Right cardiac atrium (tissue), 5 donors: ENCODE measurements at regions not wholly inside any gene's neighbourhood (a gene's known extent, or its start where the extent isn't known, plus 50 kb on each side); places are given as distances from the start of the nearest gene placed in this dataset.

Source experiments
- ATAC-seq, 2 donors: fragments of 200-7000 bp; cut with Tn5 transposase; one replicate each; pipeline versions ENCODE4 v1.8.0 to v1.9.1; 2020; ENCODE audit warnings: moderate library complexity in 2 of 2, mild to moderate bottlenecking in 1 of 2
- DNase-seq, 3 donors: peaks; one replicate each; pipeline ENCODE4 v3.0.0-alpha.2; 2020
- H3K27ac ChIP-seq: one replicate; pipeline ENCODE4 v1.5.1; 2013; ENCODE audit warnings: mild to moderate bottlenecking, low read length, control low read depth, moderate library complexity
- H3K27me3 ChIP-seq: one replicate; pipeline ENCODE4 v1.6.1; 2013; ENCODE audit not compliant: control insufficient read depth, insufficient read depth
- H3K4me1 ChIP-seq: one replicate; pipeline ENCODE4 v1.6.1; 2013; ENCODE audit warnings: low read length; ENCODE audit not compliant: control insufficient read depth, insufficient read depth
- H3K4me3 ChIP-seq: one replicate; pipeline ENCODE4 v1.5.1; 2013; ENCODE audit warnings: low read length, control low read depth
- H3K9me3 ChIP-seq: one replicate; pipeline ENCODE4 v1.6.1; 2013; ENCODE audit warnings: low read length; ENCODE audit not compliant: control insufficient read depth
- WGBS: extraction: QIAGEN DNeasy Blood & Tissue Kit; methylation state at CpG from one replicate; pipeline ENCODE4 v1.1.7; 2013; 5-methylcytosine and 5-hydroxymethylcytosine counted together
- intact Hi-C, 4 donors: fragments of 100-400 bp; cut with DNase I; formaldehyde crosslinking; loops; one replicate each; pipeline versions ENCODE4 v1.11.0 to v1.14.0; 2022 to 2023
- donor health status: healthy with polysubstance abuse.
- donor health status: DM: no; HTN: yes; CAD: no.
- donor health status: DM: no; HTN: no; CAD: no.
- donor health status: DM: no; HTN: yes; CAD: no; lungs with severe emphysema.
- donor health status: DM: yes; HTN: yes; CAD: no.

DNA sequence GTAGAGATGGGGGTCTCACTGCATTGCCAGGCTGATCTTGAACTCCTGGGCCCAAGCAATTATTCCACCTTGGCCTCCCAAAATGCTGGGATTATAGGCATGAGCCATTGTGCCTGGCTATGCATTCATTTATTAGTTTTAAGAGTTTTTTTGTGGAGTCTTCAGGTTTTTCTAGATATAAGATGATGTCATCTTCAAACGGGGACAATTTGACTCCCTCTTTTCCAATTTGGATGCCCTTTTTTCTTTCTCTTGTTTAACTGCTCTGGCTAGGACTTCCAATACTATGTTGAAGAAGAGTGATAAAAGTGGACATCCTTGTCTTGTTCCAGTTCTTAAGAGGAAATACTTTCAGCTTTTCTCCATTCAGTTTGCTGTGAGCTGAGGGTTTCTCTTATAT, 113.7 kb upstream of the PARD3B start:
- Histone ChIP-seq H3K4me1 (no peaks in the 10 kb centered on the region), H3K4me3 (no peak overlapping the region), H3K9me3 (no peaks in the 10 kb centered on the region), H3K27ac (no peak overlapping the region), H3K27me3 (no peaks in the 10 kb centered on the region)
- no peak for ATAC-seq
- 89% methylated on average over 1 of the region's 1 CpG for WGBS
- intact Hi-C loops, result no loop called here
- no peak for DNase-seq

- 97% methylated on average over 6 of the region's 6 CpGs for WGBS
- intact Hi-C loops, result no loop called here
- Histone ChIP-seq H3K4me3 (no peak overlapping the region), H3K4me1 (no peaks in the 10 kb centered on the region), H3K27ac (no peak overlapping the region), H3K27me3 (no peaks in the 10 kb centered on the region), H3K9me3 (no peaks in the 10 kb centered on the region)
- ATAC-seq (no peak), DNase-seq (no peak)
Observed at GRCh38 chr2:204432196-204432595, 113.1 kb upstream of the PARD3B start.

DNA sequence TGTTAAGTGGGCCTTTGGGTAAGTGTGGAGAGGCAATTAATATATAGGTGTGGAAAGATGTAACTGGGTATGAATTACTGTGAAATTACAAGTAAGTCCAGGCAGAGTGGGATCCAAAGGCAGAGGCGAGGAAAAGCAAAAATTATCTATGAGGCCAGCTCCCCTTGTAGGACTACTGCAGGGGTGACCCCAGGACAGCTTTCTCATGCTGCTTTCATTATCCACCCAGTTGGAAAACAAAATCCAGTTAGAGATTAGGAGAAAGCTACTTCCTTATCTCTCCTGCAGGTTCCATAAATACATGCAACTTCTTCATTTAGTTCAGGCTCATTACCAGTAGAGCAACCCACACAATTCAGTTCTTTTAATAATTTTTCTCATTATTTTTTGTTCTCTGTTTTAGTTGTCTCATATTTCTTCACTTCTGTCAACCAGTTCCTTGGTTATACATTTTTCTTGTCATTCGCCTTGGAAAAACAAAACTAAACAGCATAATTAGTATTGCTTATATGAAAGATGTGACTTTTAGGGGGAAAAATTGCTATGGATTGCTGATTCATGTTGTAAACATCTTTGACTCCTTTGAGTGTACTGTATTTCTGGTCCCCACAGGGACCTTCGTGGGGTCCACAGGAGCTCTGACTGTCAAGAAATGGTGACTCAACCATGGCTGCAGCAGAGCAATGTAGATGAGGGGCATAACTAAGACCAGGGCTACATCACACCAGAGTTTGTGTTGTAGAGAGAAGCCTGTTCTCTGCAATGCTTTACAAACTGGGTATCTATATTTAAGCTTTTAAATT, 110.4 kb upstream of the PARD3B start:
- no peaks in the 10 kb centered on the region for H3K27me3 ChIP-seq
- 64% methylated on average over 3 of the region's 3 CpGs for WGBS
- intact Hi-C loops, result no loop called here
- H3K4me3 ChIP-seq, result no peak overlapping the region
- ATAC-seq (no peak), DNase-seq (no peak)
- no peak overlapping the region for H3K27ac ChIP-seq
- H3K4me1 ChIP-seq, result no peaks in the 10 kb centered on the region
- H3K9me3 ChIP-seq, result no peaks in the 10 kb centered on the region

DNA sequence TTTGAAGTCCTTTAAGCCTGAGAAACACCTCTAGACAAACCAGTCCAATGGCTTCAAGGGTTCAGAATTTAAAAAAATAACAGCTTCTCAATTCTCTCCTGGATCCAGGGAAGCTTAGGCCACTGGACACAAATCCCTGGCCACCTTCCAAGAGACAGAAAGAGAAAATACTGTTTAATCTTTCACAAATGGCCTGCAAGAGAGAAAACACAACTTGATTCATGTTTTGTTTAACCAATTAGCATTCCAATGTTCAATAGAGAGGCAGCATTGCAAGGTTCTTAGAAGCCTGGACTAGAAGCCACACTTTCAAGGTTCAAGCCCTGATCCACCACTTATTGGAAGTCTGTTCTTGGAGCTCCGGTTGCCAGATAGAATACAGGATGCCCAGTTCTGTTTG, 109.0 kb upstream of the PARD3B start:
- intact Hi-C loops, result no loop called here
- ATAC-seq (no peak), DNase-seq (no peak)
- Histone ChIP-seq H3K9me3 (no peaks in the 10 kb centered on the region), H3K27ac (no peak overlapping the region), H3K4me1 (no peaks in the 10 kb centered on the region), H3K27me3 (no peaks in the 10 kb centered on the region), H3K4me3 (no peak overlapping the region)
- WGBS, result 84% methylated on average over 1 of the region's 1 CpG

GRCh38 chr2:204437408-204437807, 107.9 kb upstream of the PARD3B start:
- no peaks in the 10 kb centered on the region for H3K4me1 ChIP-seq
- no peak overlapping the region for H3K27ac ChIP-seq
- ATAC-seq (no peak), DNase-seq (no peak)
- 63% methylated on average over 5 of the region's 5 CpGs for WGBS
- no peaks in the 10 kb centered on the region for H3K27me3 ChIP-seq
- H3K9me3 ChIP-seq, result no peaks in the 10 kb centered on the region
- intact Hi-C loops, result no loop called here
- no peak overlapping the region for H3K4me3 ChIP-seq

GRCh38 chr2:204437815-204438756, 107.2 kb upstream of the PARD3B start:
- no peaks in the 10 kb centered on the region for H3K9me3 ChIP-seq
- intact Hi-C loops, result no loop called here
- H3K27me3 ChIP-seq, result no peaks in the 10 kb centered on the region
- no peak overlapping the region for H3K27ac ChIP-seq
- WGBS, result 86% methylated on average over 18 of the region's 18 CpGs
- no peak for ATAC-seq
- H3K4me1 ChIP-seq, result no peaks in the 10 kb centered on the region
- DNase-seq, result no peak
- H3K4me3 ChIP-seq, result no peak overlapping the region

DNA sequence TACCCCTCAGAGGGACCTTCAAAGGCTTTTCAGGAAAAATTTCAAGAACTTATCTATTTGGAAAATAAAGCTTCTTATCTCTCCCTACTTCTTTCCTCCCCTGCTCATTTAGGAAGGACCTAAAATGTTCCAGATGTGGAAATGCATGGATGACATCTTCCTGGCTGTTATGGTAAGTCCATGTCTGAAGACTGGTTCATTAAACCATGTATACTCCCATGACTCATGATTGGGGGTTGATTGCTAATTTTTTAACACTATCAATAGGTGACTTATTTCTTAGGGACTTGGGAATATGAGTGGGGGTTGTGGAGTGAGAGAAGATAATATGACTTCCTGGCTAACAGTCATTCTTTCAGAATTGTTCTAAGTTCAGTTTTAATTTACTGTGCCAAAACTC, 104.0 kb upstream of the PARD3B start:
- H3K4me1 ChIP-seq, result no peaks in the 10 kb centered on the region
- no peaks in the 10 kb centered on the region for H3K9me3 ChIP-seq
- intact Hi-C loops, result no loop called here
- H3K27me3 ChIP-seq, result no peaks in the 10 kb centered on the region
- DNase-seq (no peak), ATAC-seq (no peak)
- no peak overlapping the region for H3K27ac ChIP-seq
- H3K4me3 ChIP-seq, result no peak overlapping the region

DNA sequence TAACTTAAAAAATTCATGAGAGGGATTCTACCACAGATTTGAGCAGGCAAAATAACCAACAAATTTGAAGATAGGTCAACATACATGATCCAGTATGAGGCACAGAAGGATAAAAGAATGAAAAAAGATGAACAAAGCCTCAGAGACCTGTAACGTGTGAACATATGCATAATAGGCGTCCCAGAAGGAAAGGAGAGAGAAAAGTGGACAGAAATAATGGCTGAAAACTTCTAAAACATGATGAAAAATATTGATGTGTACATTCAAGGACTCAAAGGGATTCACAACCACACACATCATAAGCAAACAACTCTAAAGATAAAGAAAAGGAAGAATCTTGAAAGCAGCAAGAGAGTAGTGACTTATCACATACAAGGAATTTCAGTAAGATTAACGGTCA, 100.1 kb upstream of the PARD3B start:
- H3K9me3 ChIP-seq, result no peaks in the 10 kb centered on the region
- no peak for ATAC-seq
- H3K4me1 ChIP-seq, result no peaks in the 10 kb centered on the region
- no peak overlapping the region for H3K27ac ChIP-seq
- H3K27me3 ChIP-seq, result no peaks in the 10 kb centered on the region
- intact Hi-C loops, result no loop called here
- WGBS, result 90% methylated on average over 3 of the region's 3 CpGs
- no peak for DNase-seq
- H3K4me3 ChIP-seq, result no peak overlapping the region

GRCh38 chr2:204447722-204448121, 97.6 kb upstream of the PARD3B start:
- intact Hi-C loops, result no loop called here
- DNase-seq (no peak), ATAC-seq (no peak)
- H3K4me3 ChIP-seq, result no peak overlapping the region
- no peaks in the 10 kb centered on the region for H3K27me3 ChIP-seq
- H3K4me1 ChIP-seq, result peaks cover 2% of the 10 kb centered on the region
- H3K27ac ChIP-seq, result no peak overlapping the region
- 96% methylated on average over 2 of the region's 2 CpGs for WGBS
- no peaks in the 10 kb centered on the region for H3K9me3 ChIP-seq

DNA sequence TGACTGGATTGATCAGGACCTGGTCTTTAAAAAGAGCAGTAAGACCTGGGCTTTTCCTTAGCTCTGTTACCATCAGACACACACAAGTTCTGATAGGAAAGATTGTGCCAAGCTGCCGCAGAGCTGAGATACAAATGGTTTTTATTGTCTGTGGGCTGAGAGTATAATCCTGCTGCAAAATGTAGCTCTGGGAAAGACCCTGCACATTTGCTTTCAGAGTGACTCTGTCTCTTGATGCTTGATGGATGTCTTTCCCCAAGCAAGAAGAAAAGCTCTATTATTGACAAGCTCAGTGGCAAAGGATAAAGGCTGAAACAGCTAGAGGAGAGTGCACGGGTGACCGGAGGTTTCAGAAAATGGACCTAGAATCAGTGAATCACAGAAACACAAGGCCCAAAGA, 95.3 kb upstream of the PARD3B start:
- Histone ChIP-seq H3K9me3 (no peaks in the 10 kb centered on the region), H3K4me1 (peaks cover 6% of the 10 kb centered on the region), H3K27me3 (no peaks in the 10 kb centered on the region), H3K27ac (no peak overlapping the region), H3K4me3 (no peak overlapping the region)
- no peak for ATAC-seq
- DNase-seq, result no peak
- 88% methylated on average over 3 of the region's 3 CpGs for WGBS
- intact Hi-C loops, result no loop called here

- H3K27ac ChIP-seq, result no peak overlapping the region
- DNase-seq (no peak), ATAC-seq (no peak)
- H3K4me1 ChIP-seq, result peaks cover 6% of the 10 kb centered on the region
- no peaks in the 10 kb centered on the region for H3K27me3 ChIP-seq
- H3K9me3 ChIP-seq, result no peaks in the 10 kb centered on the region
- intact Hi-C loops, result no loop called here
- WGBS, result 66% methylated on average over 2 of the region's 2 CpGs
- H3K4me3 ChIP-seq, result no peak overlapping the region
Observed at GRCh38 chr2:204451766-204452165, 93.5 kb upstream of the PARD3B start.
